ENCODE measurements at regions not wholly inside any gene's neighbourhood (a gene's known extent, or its start where the extent isn't known, plus 50 kb on each side); places are given as distances from the start of the nearest gene placed in this dataset.
"Not testable (repeated sequence)": the region's sequence is repeated elsewhere in the genome, so short reads cannot be mapped to it uniquely, and the experiment has no call there.

GRCh38 chr6:21872749-21873148 is 279.2 kb downstream of the SOX4 start:
- no peaks in the 10 kb centered on the region for H3K27me3 ChIP-seq (ENCODE audit: control insufficient read depth, insufficient read depth, low read length)
- no peak overlapping the region for H3K9ac ChIP-seq
- no peaks in the 10 kb centered on the region for H3K4me1 ChIP-seq
- TF ChIP-seq, protein P1, sequence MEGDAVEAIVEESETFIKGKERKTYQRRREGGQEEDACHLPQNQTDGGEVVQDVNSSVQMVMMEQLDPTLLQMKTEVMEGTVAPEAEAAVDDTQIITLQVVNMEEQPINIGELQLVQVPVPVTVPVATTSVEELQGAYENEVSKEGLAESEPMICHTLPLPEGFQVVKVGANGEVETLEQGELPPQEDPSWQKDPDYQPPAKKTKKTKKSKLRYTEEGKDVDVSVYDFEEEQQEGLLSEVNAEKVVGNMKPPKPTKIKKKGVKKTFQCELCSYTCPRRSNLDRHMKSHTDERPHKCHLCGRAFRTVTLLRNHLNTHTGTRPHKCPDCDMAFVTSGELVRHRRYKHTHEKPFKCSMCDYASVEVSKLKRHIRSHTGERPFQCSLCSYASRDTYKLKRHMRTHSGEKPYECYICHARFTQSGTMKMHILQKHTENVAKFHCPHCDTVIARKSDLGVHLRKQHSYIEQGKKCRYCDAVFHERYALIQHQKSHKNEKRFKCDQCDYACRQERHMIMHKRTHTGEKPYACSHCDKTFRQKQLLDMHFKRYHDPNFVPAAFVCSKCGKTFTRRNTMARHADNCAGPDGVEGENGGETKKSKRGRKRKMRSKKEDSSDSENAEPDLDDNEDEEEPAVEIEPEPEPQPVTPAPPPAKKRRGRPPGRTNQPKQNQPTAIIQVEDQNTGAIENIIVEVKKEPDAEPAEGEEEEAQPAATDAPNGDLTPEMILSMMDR (IDR thresholded peaks at IDR 0.05), result no peak
- no peak overlapping the region for H3K4me2 ChIP-seq (ENCODE audit: low read length)
- H3K79me2 ChIP-seq, result no peaks in the 10 kb centered on the region
- no peaks in the 10 kb centered on the region for H3K9me3 ChIP-seq (ENCODE audit: control insufficient read depth, low read length)
- no peak overlapping the region for H3K27ac ChIP-seq
- H3K36me3 ChIP-seq (ENCODE audit: control insufficient read depth, insufficient read depth, low read length), result no peaks in the 10 kb centered on the region
- H2AFZ ChIP-seq, result no peak overlapping the region
- H3K4me3 ChIP-seq (ENCODE audit: low read depth, low read length), result no peak overlapping the region

- TF ChIP-seq, protein P1 (IDR thresholded peaks at IDR 0.05), result no peak
- no peak overlapping the region for H2AFZ ChIP-seq
- no peaks in the 10 kb centered on the region for H3K36me3 ChIP-seq (ENCODE audit: control insufficient read depth, insufficient read depth, low read length)
- no peak overlapping the region for H3K4me3 ChIP-seq (ENCODE audit: low read depth, low read length)
- H3K9me3 ChIP-seq (ENCODE audit: control insufficient read depth, low read length), result no peaks in the 10 kb centered on the region
- no peaks in the 10 kb centered on the region for H3K27me3 ChIP-seq (ENCODE audit: control insufficient read depth, insufficient read depth, low read length)
- H3K27ac ChIP-seq, result no peak overlapping the region
- no peak overlapping the region for H3K9ac ChIP-seq
- no peak overlapping the region for H3K4me2 ChIP-seq (ENCODE audit: low read length)
- no peaks in the 10 kb centered on the region for H3K4me1 ChIP-seq
- no peaks in the 10 kb centered on the region for H3K79me2 ChIP-seq
Observed at GRCh38 chr6:21873562-21873961, 280.0 kb downstream of the SOX4 start.

DNA sequence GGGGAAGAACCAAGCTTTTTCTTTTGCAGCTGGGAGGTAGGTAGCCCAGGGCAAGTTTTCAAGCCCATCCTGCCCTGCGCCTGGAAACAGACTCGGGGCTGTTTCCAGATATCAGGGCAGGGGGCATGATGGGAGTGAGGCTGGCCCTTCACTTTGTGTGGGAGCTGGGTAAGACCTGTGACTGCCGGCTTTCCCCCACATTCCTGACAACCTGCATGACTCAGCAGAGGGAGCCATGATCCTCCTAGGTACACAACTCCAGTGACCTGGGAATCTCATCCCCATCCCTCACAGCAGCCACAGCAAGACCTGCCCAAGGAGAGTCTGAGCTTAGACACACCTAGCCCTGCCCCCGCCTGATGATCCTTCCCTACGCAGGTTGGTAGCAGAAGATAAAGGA is 280.8 kb downstream of the SOX4 start:
- Histone ChIP-seq H3K27me3 (ENCODE audit: control insufficient read depth, insufficient read depth, low read length) (no peaks in the 10 kb centered on the region), H3K4me3 (ENCODE audit: low read depth, low read length) (no peak overlapping the region), H3K9me3 (ENCODE audit: control insufficient read depth, low read length) (no peaks in the 10 kb centered on the region), H3K27ac (no peak overlapping the region), H3K79me2 (no peaks in the 10 kb centered on the region), H3K4me1 (no peaks in the 10 kb centered on the region), H3K4me2 (ENCODE audit: low read length) (no peak overlapping the region), H3K9ac (no peak overlapping the region), H3K36me3 (ENCODE audit: control insufficient read depth, insufficient read depth, low read length) (no peaks in the 10 kb centered on the region), H2AFZ (no peak overlapping the region)
- TF ChIP-seq, protein P1 (IDR thresholded peaks at IDR 0.05), result no peak

GRCh38 chr6:21877037-21877436 is 283.5 kb downstream of the SOX4 start:
- H3K27ac ChIP-seq; H3K79me2 ChIP-seq; H3K4me3 ChIP-seq (ENCODE audit: low read depth, low read length); H3K36me3 ChIP-seq (ENCODE audit: control insufficient read depth, insufficient read depth, low read length); H3K4me2 ChIP-seq (ENCODE audit: low read length); H3K9me3 ChIP-seq (ENCODE audit: control insufficient read depth, low read length); H3K27me3 ChIP-seq (ENCODE audit: control insufficient read depth, insufficient read depth, low read length); H3K9ac ChIP-seq; H2AFZ ChIP-seq; H3K4me1 ChIP-seq: not testable (repeated sequence)

- H3K4me2 ChIP-seq (ENCODE audit: low read length); H3K27me3 ChIP-seq (ENCODE audit: control insufficient read depth, insufficient read depth, low read length); H3K79me2 ChIP-seq; H3K4me1 ChIP-seq; H2AFZ ChIP-seq; H3K9me3 ChIP-seq (ENCODE audit: control insufficient read depth, low read length); H3K36me3 ChIP-seq (ENCODE audit: control insufficient read depth, insufficient read depth, low read length); H3K27ac ChIP-seq; H3K9ac ChIP-seq; H3K4me3 ChIP-seq (ENCODE audit: low read depth, low read length): not testable (repeated sequence)
Observed at GRCh38 chr6:21880249-21880648, 286.7 kb downstream of the SOX4 start.

GRCh38 chr6:21881969-21882465 is 288.5 kb downstream of the SOX4 start:
- Histone ChIP-seq H3K4me1 (peaks cover 9% of the 10 kb centered on the region), H3K79me2 (no peaks in the 10 kb centered on the region), H2AFZ (no peak overlapping the region), H3K9me3 (ENCODE audit: control insufficient read depth, low read length) (no peaks in the 10 kb centered on the region), H3K27me3 (ENCODE audit: control insufficient read depth, insufficient read depth, low read length) (no peaks in the 10 kb centered on the region), H3K4me2 (ENCODE audit: low read length) (no peak overlapping the region), H3K4me3 (ENCODE audit: low read depth, low read length) (no peak overlapping the region), H3K27ac (no peak overlapping the region), H3K9ac (no peak overlapping the region), H3K36me3 (ENCODE audit: control insufficient read depth, insufficient read depth, low read length) (no peaks in the 10 kb centered on the region)
- TF ChIP-seq, protein P1 (IDR thresholded peaks at IDR 0.05), result no peak
